Endodermal cell (in vitro differentiated cells): ENCODE measurements at regions not wholly inside any gene's neighbourhood (a gene's known extent, or its start where the extent isn't known, plus 50 kb on each side); places are given as distances from the start of the nearest gene placed in this dataset.
A peak's percentile ranks its signal among the peaks of the same experiment; 100 is the strongest.

Source experiments
- DNase-seq: peaks from one replicate; pipeline ENCODE4 v3.0.0-alpha.2; 2017
- H3K27ac ChIP-seq: 2 replicates; pipeline ENCODE4 v1.5.1; 2013; ENCODE audit warnings: mild to moderate bottlenecking, low read depth, low read length, moderate library complexity
- H3K27me3 ChIP-seq: 2 replicates; pipeline ENCODE4 v1.6.1; 2013; ENCODE audit warnings: mild to moderate bottlenecking, low read length, moderate library complexity; ENCODE audit not compliant: insufficient read depth, control insufficient read depth, poor library complexity, severe bottlenecking
- H3K36me3 ChIP-seq: 2 replicates; pipeline ENCODE4 v1.7.0; 2013; ENCODE audit warnings: mild to moderate bottlenecking, low read length, moderate library complexity; ENCODE audit not compliant: control insufficient read depth, insufficient read depth
- H3K4me1 ChIP-seq: one replicate; pipeline ENCODE4 v1.7.0; 2013; ENCODE audit warnings: low read length; ENCODE audit not compliant: control insufficient read depth, insufficient read depth
- H3K4me3 ChIP-seq: 2 replicates; pipeline ENCODE4 v1.5.1; 2013; ENCODE audit warnings: mild to moderate bottlenecking, low read length, moderate library complexity
- H3K9ac ChIP-seq: 2 replicates; pipeline ENCODE4 v1.6.1; 2013; ENCODE audit warnings: mild to moderate bottlenecking, low read length, moderate library complexity; ENCODE audit not compliant: poor library complexity, severe bottlenecking; ENCODE audit errors: extremely low read depth
- H3K9me3 ChIP-seq: 2 replicates; pipeline ENCODE4 v1.6.1; 2013; ENCODE audit warnings: mild to moderate bottlenecking, low read length, moderate library complexity; ENCODE audit not compliant: control insufficient read depth
- H3K27ac Mint-ChIP-seq: 2 replicates; pipeline ENCODE4 v1.8.0; 2020; ENCODE audit warnings: mixed read lengths
- H3K27me3 Mint-ChIP-seq: 2 replicates; pipeline ENCODE4 v1.8.0; 2021; ENCODE audit warnings: mild to moderate bottlenecking, mixed read lengths; ENCODE audit not compliant: insufficient read depth
- H3K36me3 Mint-ChIP-seq: 2 replicates; pipeline ENCODE4 v1.8.0; 2020; ENCODE audit warnings: low read depth, mixed read lengths
- H3K4me1 Mint-ChIP-seq: 2 replicates; pipeline ENCODE4 v1.8.0; 2020; ENCODE audit warnings: mixed read lengths
- H3K4me3 Mint-ChIP-seq: 2 replicates; pipeline ENCODE4 v1.8.0; 2020; ENCODE audit warnings: mild to moderate bottlenecking, moderate library complexity, mixed read lengths
- H3K9me3 Mint-ChIP-seq: 2 replicates; pipeline ENCODE4 v1.8.0; 2020; ENCODE audit warnings: mild to moderate bottlenecking, mixed read lengths
- WGBS, 2 experiments: methylation state at CpG; one replicate each; pipeline versions ENCODE4 v1.1.5 to v1.1.7; 2013; ENCODE audit warnings: missing lambda C conversion rate in 2 of 2, mixed read lengths in 1 of 2; ENCODE audit not compliant: insufficient coverage in 1 of 2, insufficient read length in 1 of 2; 5-methylcytosine and 5-hydroxymethylcytosine counted together
- TF ChIP-seq, protein P1 (sequence below): fragments of 200-600 bp; sonication (generic); conservative IDR thresholded peaks from 2 replicates; pipeline ENCODE4 v1.5.0; 2021; ENCODE audit warnings: antibody characterized with exemption, mild to moderate bottlenecking

DNA sequence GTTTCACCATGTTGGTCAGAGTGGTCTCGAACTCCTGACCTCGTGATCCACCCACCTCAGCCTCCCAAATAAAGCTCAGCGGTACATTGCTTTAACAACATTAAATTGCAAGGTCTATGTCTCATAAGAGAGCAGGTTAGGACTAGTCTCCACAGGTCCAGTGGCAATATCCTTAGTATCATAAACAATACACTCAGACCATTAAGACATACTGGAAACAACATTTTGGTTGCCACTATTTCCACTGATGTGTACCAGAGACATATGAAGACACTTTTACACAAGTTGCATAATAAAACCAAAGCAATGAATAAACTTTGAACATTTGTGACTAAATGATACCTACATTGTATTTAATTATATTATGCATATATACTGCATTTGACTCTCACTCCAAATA, 1130.0 kb downstream of the TSN start:
- Mint-ChIP-seq H3K4me3 (no peak overlapping the region), H3K4me1 (no peaks in the 10 kb centered on the region), H3K27me3 (no peaks in the 10 kb centered on the region), H3K36me3 (no peaks in the 10 kb centered on the region), H3K9me3 (no peaks in the 10 kb centered on the region), H3K27ac (no peak overlapping the region)
- H3K36me3 ChIP-seq = no peaks in the 10 kb centered on the region
- H3K27me3 ChIP-seq = no peaks in the 10 kb centered on the region
- H3K4me3 ChIP-seq = no peak overlapping the region
- H3K27ac ChIP-seq = no peak overlapping the region
- no peaks in the 10 kb centered on the region for H3K4me1 ChIP-seq
- 94 to 96% methylated on average over 3 of the region's 3 CpGs for WGBS, 2 experiments
- no peak for DNase-seq
- no peak overlapping the region for H3K9ac ChIP-seq
- TF ChIP-seq, protein P1, sequence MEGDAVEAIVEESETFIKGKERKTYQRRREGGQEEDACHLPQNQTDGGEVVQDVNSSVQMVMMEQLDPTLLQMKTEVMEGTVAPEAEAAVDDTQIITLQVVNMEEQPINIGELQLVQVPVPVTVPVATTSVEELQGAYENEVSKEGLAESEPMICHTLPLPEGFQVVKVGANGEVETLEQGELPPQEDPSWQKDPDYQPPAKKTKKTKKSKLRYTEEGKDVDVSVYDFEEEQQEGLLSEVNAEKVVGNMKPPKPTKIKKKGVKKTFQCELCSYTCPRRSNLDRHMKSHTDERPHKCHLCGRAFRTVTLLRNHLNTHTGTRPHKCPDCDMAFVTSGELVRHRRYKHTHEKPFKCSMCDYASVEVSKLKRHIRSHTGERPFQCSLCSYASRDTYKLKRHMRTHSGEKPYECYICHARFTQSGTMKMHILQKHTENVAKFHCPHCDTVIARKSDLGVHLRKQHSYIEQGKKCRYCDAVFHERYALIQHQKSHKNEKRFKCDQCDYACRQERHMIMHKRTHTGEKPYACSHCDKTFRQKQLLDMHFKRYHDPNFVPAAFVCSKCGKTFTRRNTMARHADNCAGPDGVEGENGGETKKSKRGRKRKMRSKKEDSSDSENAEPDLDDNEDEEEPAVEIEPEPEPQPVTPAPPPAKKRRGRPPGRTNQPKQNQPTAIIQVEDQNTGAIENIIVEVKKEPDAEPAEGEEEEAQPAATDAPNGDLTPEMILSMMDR = no peak
- H3K9me3 ChIP-seq = no peaks in the 10 kb centered on the region

GRCh38 chr2:122886479-122887145, 1131.2 kb downstream of the TSN start:
- Mint-ChIP-seq H3K4me3 (no peak overlapping the region), H3K9me3 (no peaks in the 10 kb centered on the region), H3K27me3 (no peaks in the 10 kb centered on the region), H3K36me3 (no peaks in the 10 kb centered on the region), H3K27ac (no peak overlapping the region), H3K4me1 (no peaks in the 10 kb centered on the region)
- Histone ChIP-seq H3K9me3 (no peaks in the 10 kb centered on the region), H3K4me3 (no peak overlapping the region), H3K27ac (no peak overlapping the region), H3K9ac (no peak overlapping the region), H3K36me3 (no peaks in the 10 kb centered on the region), H3K27me3 (no peaks in the 10 kb centered on the region), H3K4me1 (no peaks in the 10 kb centered on the region)
- no peak for DNase-seq
- TF ChIP-seq, protein P1 = peak; percentile 39
- 84 to 93% methylated on average over 5 to 10 of the region's 10 CpGs for WGBS, 2 experiments

- H3K4me1 Mint-ChIP-seq = no peaks in the 10 kb centered on the region
- no peaks in the 10 kb centered on the region for H3K9me3 Mint-ChIP-seq
- no peak overlapping the region for H3K9ac ChIP-seq
- no peaks in the 10 kb centered on the region for H3K9me3 ChIP-seq
- no peak overlapping the region for H3K27ac Mint-ChIP-seq
- H3K4me1 ChIP-seq = no peaks in the 10 kb centered on the region
- DNase-seq = no peak
- no peaks in the 10 kb centered on the region for H3K27me3 Mint-ChIP-seq
- no peak overlapping the region for H3K27ac ChIP-seq
- no peaks in the 10 kb centered on the region for H3K36me3 Mint-ChIP-seq
- no peak overlapping the region for H3K4me3 Mint-ChIP-seq
- no peaks in the 10 kb centered on the region for H3K36me3 ChIP-seq
- no peaks in the 10 kb centered on the region for H3K27me3 ChIP-seq
- TF ChIP-seq, protein P1 = no peak
- no peak overlapping the region for H3K4me3 ChIP-seq
Observed at GRCh38 chr2:122899614-122900013, 1125.5 kb upstream of the CNTNAP5 start.
